GM13977 (cell line): ENCODE measurements at regions not wholly inside any gene's neighbourhood (a gene's known extent, or its start where the extent isn't known, plus 50 kb on each side); places are given as distances from the start of the nearest gene placed in this dataset.

ENCODE experiments used
- DNase-seq: peaks from one replicate; pipeline ENCODE4 v3.0.0; 2012; ENCODE audit warnings: low spot score
- in situ Hi-C: fragments of 300-500 bp; cut with MboI; formaldehyde crosslinking; loops from one replicate; pipeline ENCODE4 v1.12.0; 2022; ENCODE audit warnings: low sequenced_read_pairs, low pct_unique_long_range_greater_than_20kb, mixed read lengths, inconsistent platforms; ENCODE audit not compliant: unreplicated experiment
- TF ChIP-seq, protein P1 (sequence below): IDR thresholded peaks from 2 replicates; pipeline ENCODE4 v1.5.1; 2012; ENCODE audit warnings: mild to moderate bottlenecking, control low read depth; ENCODE audit not compliant: insufficient read depth; ENCODE audit errors: extremely low read depth, missing control alignments

DNA sequence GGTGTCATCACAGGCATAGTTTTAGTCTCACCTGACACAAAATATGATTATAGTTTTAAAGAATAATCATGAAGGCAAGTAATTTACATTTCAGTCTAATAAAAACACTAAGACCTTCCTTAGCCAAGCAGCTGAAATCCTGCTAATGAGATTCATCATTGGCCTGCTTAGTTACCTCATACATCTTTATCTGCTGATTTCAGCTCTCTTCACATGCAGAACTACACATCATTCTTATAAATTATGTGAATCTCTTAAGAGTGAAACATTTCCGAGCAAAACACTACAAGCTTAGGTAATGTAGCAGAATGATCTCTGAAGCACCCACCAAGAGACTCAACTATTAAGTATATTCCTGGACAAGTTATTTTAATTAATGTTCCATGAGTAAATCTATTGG lies 198.1 kb downstream of the DPY19L2 start:
- in situ Hi-C loops, result no loop called here
- DNase-seq, result no peak
- TF ChIP-seq, protein P1, sequence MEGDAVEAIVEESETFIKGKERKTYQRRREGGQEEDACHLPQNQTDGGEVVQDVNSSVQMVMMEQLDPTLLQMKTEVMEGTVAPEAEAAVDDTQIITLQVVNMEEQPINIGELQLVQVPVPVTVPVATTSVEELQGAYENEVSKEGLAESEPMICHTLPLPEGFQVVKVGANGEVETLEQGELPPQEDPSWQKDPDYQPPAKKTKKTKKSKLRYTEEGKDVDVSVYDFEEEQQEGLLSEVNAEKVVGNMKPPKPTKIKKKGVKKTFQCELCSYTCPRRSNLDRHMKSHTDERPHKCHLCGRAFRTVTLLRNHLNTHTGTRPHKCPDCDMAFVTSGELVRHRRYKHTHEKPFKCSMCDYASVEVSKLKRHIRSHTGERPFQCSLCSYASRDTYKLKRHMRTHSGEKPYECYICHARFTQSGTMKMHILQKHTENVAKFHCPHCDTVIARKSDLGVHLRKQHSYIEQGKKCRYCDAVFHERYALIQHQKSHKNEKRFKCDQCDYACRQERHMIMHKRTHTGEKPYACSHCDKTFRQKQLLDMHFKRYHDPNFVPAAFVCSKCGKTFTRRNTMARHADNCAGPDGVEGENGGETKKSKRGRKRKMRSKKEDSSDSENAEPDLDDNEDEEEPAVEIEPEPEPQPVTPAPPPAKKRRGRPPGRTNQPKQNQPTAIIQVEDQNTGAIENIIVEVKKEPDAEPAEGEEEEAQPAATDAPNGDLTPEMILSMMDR, result no peak

DNA sequence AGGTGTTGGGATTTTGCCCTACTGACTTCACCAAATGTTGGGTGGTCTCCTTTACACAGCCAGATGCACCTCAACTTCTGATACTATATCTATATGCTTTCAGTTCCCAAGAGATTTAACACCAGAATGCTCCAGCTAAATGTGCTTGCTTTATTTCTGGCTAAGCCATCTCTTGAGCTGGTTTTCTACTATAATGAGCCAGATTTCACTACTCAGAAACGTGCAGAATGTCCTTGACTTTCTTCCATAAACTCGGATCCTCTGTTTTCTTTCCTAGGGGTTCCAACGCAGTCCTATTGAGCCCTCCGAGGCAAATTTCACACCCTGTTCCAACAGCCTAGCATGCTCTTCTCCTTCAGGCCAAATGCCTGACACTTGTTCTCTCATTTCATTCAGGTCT lies 200.3 kb downstream of the DPY19L2 start:
- in situ Hi-C loops, result no loop called here
- TF ChIP-seq, protein P1, result no peak
- no peak for DNase-seq

DNA sequence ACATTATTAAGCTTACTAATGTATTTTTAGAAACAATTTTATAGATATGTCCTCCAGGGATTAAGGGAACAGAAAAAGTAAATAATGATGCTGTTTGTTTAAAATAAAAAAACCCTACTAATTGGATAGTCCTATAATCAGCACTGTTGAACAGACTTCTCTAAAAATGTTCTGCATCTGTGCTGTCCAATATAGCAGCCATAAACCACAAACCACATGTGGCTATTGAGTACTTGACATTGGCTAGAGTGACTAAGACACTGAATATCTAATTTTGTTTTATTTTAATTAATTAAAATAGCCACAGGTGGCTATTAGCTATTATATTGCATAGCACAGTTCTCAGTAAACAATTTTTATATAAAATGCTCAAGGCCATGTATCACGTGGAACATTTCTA lies 210.4 kb downstream of the DPY19L2 start:
- DNase-seq, result no peak
- TF ChIP-seq, protein P1, result no peak
- in situ Hi-C loops, result no loop called here

DNA sequence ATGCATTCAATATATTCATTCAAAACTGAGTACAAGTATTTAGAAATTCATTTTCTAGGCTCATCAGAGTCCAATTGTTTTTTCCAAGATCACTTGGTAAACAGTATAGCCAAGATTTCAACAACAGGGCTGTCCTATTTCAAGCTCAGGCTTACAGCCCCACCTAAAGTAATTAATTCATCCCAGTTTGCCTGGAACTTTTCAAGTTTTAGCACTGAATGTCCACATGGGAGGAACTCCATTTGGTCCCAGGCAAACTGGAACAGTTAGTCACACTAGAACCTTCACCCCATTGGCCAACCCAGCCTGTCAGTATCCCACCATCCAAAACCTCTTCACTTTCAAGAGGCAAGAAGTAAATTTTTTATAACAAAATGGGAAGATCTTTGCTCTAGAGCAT lies 210.9 kb downstream of the DPY19L2 start:
- in situ Hi-C loops, result no loop called here
- TF ChIP-seq, protein P1, result no peak
- no peak for DNase-seq

DNA sequence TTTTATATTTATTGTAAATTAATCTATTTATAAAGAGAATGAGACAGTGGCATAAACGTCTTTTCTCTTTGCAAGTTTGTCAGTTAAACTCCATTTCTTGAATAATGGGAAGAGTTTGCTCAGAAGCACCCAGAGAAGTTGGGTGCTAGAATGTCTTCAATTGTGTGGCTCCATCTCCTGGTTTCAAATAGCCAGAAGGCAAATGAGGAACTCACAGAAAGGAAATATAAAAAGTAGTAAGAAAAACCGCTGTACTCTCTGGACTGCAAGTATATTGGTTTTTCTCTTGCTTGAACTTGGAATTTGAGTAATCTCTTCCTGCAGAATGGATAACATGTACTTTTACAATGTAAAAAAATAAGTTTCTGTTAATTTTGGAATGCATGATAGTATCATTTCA lies 217.5 kb downstream of the DPY19L2 start:
- DNase-seq, result no peak
- TF ChIP-seq, protein P1, result no peak
- in situ Hi-C loops, result no loop called here

DNA sequence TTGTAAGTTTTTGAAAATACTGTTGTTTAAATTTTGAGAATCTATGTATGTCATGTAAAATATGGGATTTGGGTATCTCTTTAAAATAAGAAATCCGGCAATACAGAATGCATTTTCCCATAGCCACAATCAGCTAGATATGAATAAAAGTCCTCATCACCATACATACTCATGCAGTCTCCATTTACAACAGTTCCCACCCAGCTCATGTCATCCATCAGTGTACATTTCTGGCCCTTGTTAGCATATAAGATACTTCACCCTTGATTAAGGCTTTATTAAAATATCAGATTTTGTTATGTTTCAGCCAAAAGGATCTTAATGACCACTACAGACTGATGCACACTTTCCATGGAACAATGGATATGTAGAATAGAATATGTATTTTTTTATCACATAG lies 218.0 kb downstream of the DPY19L2 start:
- TF ChIP-seq, protein P1, result no peak
- no peak for DNase-seq
- in situ Hi-C loops, result no loop called here

DNA sequence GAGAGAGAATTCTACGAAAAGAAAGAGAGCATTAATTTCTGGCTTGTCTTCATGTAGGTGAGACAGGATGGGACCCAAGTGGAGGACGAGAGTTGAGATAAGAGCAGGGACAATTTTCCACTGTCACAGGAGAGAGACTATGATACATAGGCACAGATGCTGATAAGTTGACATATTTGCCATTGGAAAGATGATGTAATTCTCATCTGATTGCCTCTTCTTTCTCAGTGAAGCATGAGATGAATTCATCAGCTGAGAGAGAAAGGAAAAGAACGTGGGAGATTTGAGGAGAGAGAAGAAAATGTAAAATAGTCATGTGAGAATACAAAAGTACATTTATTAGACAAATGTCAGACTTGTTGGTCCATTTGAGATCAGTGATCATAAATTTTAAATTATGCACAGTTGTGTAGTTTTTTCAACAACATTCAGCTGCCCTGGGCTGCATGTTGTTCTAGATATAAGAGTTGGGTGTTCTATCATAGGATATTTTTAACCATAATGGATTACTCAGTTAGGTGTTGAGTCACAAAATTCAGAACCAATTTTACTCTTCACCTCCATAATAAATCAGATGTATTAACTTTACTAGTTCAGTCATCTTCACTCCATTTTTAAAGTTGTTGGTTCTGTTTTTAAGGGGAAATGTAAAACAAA lies 222.9 kb downstream of the DPY19L2 start:
- TF ChIP-seq, protein P1, result no peak
- in situ Hi-C loops, result no loop called here
- DNase-seq, result no peak
